HepG2 (cell line): ENCODE measurements at regions not wholly inside any gene's neighbourhood (a gene's known extent, or its start where the extent isn't known, plus 50 kb on each side); places are given as distances from the start of the nearest gene placed in this dataset.
A peak's percentile ranks its signal among the peaks of the same experiment; 100 is the strongest.

Experiments
- BRCA1 ChIP-seq: sonication (generic); formaldehyde crosslinking; IDR thresholded peaks from 2 replicates; pipeline ENCODE4 v1.4.0; 2020; ENCODE audit warnings: missing genetic modification reagents
- CHD4 ChIP-seq: fragments of 200-600 bp; sonication (generic); IDR thresholded peaks from 2 replicates; pipeline ENCODE4 v1.7.0; 2017; ENCODE audit warnings: mild to moderate bottlenecking, low read length, borderline replicate concordance
- FOSL2 ChIP-seq: sonication (generic); formaldehyde crosslinking; IDR thresholded peaks from 2 replicates; pipeline ENCODE4 v1.4.0; 2020; ENCODE audit warnings: missing genetic modification reagents
- FOXA3 ChIP-seq: IDR thresholded peaks from 2 replicates; pipeline ENCODE4 v1.6.1; 2016; ENCODE audit warnings: missing genetic modification reagents, missing compliant biosample characterization
- GLI4 ChIP-seq: sonication (generic); formaldehyde crosslinking; IDR thresholded peaks from 2 replicates; pipeline ENCODE4 v1.5.1; 2020; ENCODE audit warnings: missing genetic modification reagents, mild to moderate bottlenecking, moderate library complexity, borderline replicate concordance
- ISL2 ChIP-seq: sonication (generic); formaldehyde crosslinking; IDR thresholded peaks from 2 replicates; pipeline ENCODE4 v1.5.0; 2020; ENCODE audit warnings: missing genetic modification reagents
- KDM2A ChIP-seq: sonication (generic); formaldehyde crosslinking; IDR thresholded peaks from 2 replicates; pipeline ENCODE4 v1.4.0; 2020; ENCODE audit warnings: low read depth, missing genetic modification reagents, borderline replicate concordance
- MED8 ChIP-seq: sonication (generic); formaldehyde crosslinking; IDR thresholded peaks from 2 replicates; pipeline ENCODE4 v1.8.1; 2023; ENCODE audit warnings: mild to moderate bottlenecking, missing genetic modification reagents; ENCODE audit not compliant: insufficient replicate concordance
- MLX ChIP-seq: IDR thresholded peaks from 2 replicates; pipeline ENCODE4 v1.6.1; 2016
- MTF1 ChIP-seq: sonication (generic); formaldehyde crosslinking; IDR thresholded peaks from 2 replicates; pipeline ENCODE4 v1.5.0; 2020; ENCODE audit warnings: missing genetic modification reagents
- NCOA1 ChIP-seq: sonication (generic); formaldehyde crosslinking; IDR thresholded peaks from 2 replicates; pipeline ENCODE4 v1.9.0; 2021; ENCODE audit warnings: missing genetic modification reagents
- NFKBIZ ChIP-seq: IDR thresholded peaks from 2 replicates; pipeline ENCODE4 v1.6.1; 2018; ENCODE audit warnings: missing genetic modification reagents, missing compliant biosample characterization
- PBX3 ChIP-seq: sonication (generic); formaldehyde crosslinking; IDR thresholded peaks from 2 replicates; pipeline ENCODE4 v1.8.1; 2023; ENCODE audit warnings: missing genetic modification reagents, inconsistent platforms, borderline replicate concordance
- PHB2 ChIP-seq: fragments of 450-650 bp; IDR thresholded peaks from 2 replicates; pipeline ENCODE4 v1.6.1; 2018; ENCODE audit not compliant: partially characterized antibody
- RARA ChIP-seq: IDR thresholded peaks from 2 replicates; pipeline ENCODE4 v1.6.1; 2016; ENCODE audit warnings: missing genetic modification reagents, missing compliant biosample characterization
- RFX3 ChIP-seq: IDR thresholded peaks from 2 replicates; pipeline ENCODE4 v1.6.1; 2016; ENCODE audit warnings: missing biosample characterization, missing genetic modification reagents
- SALL2 ChIP-seq: sonication (generic); formaldehyde crosslinking; IDR thresholded peaks from 2 replicates; pipeline ENCODE4 v1.8.1; 2023; ENCODE audit warnings: mild to moderate bottlenecking, missing genetic modification reagents, inconsistent platforms
- SOX13 ChIP-seq, 3 experiments: fragments of 450-650 bp in 1 of 3; sonication (generic) in 1 of 3; formaldehyde crosslinking in 1 of 3; IDR thresholded peaks in 2 of 3; conservative IDR thresholded peaks in 1 of 3; 2 replicates each; pipeline versions ENCODE4 v1.5.0 to v1.6.1; 2016 to 2020; ENCODE audit warnings: antibody characterized with exemption in 1 of 3, mild to moderate bottlenecking in 1 of 3, missing compliant biosample characterization in 1 of 3, missing genetic modification reagents in 1 of 3, moderate library complexity in 1 of 3
- SOX5 ChIP-seq: IDR thresholded peaks from 2 replicates; pipeline ENCODE4 v1.6.1; 2016; ENCODE audit warnings: borderline replicate concordance
- STAG1 ChIP-seq: sonication (generic); formaldehyde crosslinking; IDR thresholded peaks from 2 replicates; pipeline ENCODE4 v1.4.0; 2020; ENCODE audit warnings: missing genetic modification reagents
- TARDBP ChIP-seq: sonication (generic); formaldehyde crosslinking; IDR thresholded peaks from 2 replicates; pipeline ENCODE4 v1.8.0; 2022; ENCODE audit warnings: mild to moderate bottlenecking, missing genetic modification reagents
- TRIM24 ChIP-seq: sonication (generic); formaldehyde crosslinking; IDR thresholded peaks from 2 replicates; pipeline ENCODE4 v1.8.0; 2022; ENCODE audit warnings: mild to moderate bottlenecking, missing genetic modification reagents
- ZEB1 ChIP-seq: IDR thresholded peaks from 2 replicates; pipeline ENCODE4 v1.6.1; 2012; ENCODE audit warnings: mild to moderate bottlenecking, low read depth, inconsistent platforms; ENCODE audit not compliant: insufficient replicate concordance
- ZNF30 ChIP-seq: sonication (generic); formaldehyde crosslinking; IDR thresholded peaks from 2 replicates; pipeline ENCODE4 v1.5.0; 2020; ENCODE audit warnings: mild to moderate bottlenecking, missing genetic modification reagents
- ZNF446 ChIP-seq: sonication (generic); formaldehyde crosslinking; IDR thresholded peaks from 2 replicates; pipeline ENCODE4 v1.5.0; 2020; ENCODE audit warnings: mild to moderate bottlenecking, missing genetic modification reagents
- ZNF496 ChIP-seq: sonication (generic); formaldehyde crosslinking; IDR thresholded peaks from 2 replicates; pipeline ENCODE4 v1.8.1; 2023; ENCODE audit warnings: mild to moderate bottlenecking, moderate library complexity, missing genetic modification reagents; ENCODE audit not compliant: insufficient replicate concordance
- ZNF513 ChIP-seq: sonication (generic); formaldehyde crosslinking; conservative IDR thresholded peaks from 2 replicates; pipeline ENCODE4 v1.5.0; 2020; ENCODE audit warnings: missing genetic modification reagents
- ZSCAN5A ChIP-seq: sonication (generic); formaldehyde crosslinking; IDR thresholded peaks from 2 replicates; pipeline ENCODE4 v1.8.0; 2022; ENCODE audit warnings: mild to moderate bottlenecking, missing genetic modification reagents, borderline replicate concordance

GRCh38 chr5:109989994-109990722 is 300.4 kb downstream of the MAN2A1 start (continued):
- TF ChIP-seq BRCA1 (CRISPR knock-in tag): no peak
- no peak for TF ChIP-seq KDM2A (CRISPR knock-in tag)
- TF ChIP-seq ISL2 (CRISPR knock-in tag): peak; percentile 73; the same call in 1 of the 2 replicates
- no peak for TF ChIP-seq PBX3 (CRISPR knock-in tag)
- no peak for TF ChIP-seq ZSCAN5A
- TF ChIP-seq ZEB1: peak; percentile 96
- 0 out of 2 replicates have a peak, but pooled peaks have one; percentile 30 for TF ChIP-seq MLX (CRISPR knock-in tag)
- 0 out of 2 replicates have a peak, but pooled peaks have one; percentile 27 for TF ChIP-seq TARDBP (CRISPR knock-in tag)
- TF ChIP-seq STAG1 (CRISPR knock-in tag): peak; percentile 8; the same call in 1 of the 2 replicates
- TF ChIP-seq SOX5: peak; percentile 91
- TF ChIP-seq MTF1 (CRISPR knock-in tag): no peak
- no peak for TF ChIP-seq FOSL2 (CRISPR knock-in tag)
- TF ChIP-seq TRIM24 (CRISPR knock-in tag): no peak
- TF ChIP-seq SALL2: no peak
- no peak for TF ChIP-seq RFX3 (CRISPR knock-in tag)
- TF ChIP-seq ZNF496 (CRISPR knock-in tag): no peak
- no peak for TF ChIP-seq PHB2
- no peak for TF ChIP-seq ZNF30
- no peak for TF ChIP-seq ZNF513 (CRISPR knock-in tag)
- no peak for TF ChIP-seq MED8 (CRISPR knock-in tag)
- TF ChIP-seq NFKBIZ (CRISPR knock-in tag): no peak
- no peak for TF ChIP-seq SOX13 (IDR thresholded peaks at IDR 0.05)
- peak in 1 of 2 experiments; percentile 94; a peak in 2 of 4 replicates for TF ChIP-seq SOX13 (CRISPR knock-in tag; conservative IDR thresholded peaks at IDR 0.05 in 1 of 2, IDR thresholded peaks at IDR 0.05 in 1 of 2)
- peak; percentile 69 for TF ChIP-seq FOXA3
- no peak for TF ChIP-seq ZNF446 (CRISPR knock-in tag)
- peak; percentile 76 for TF ChIP-seq RARA (CRISPR knock-in tag)
- TF ChIP-seq GLI4 (CRISPR knock-in tag): no peak
- 0 out of 2 replicates have a peak, but pooled peaks have one; percentile 60 for TF ChIP-seq CHD4
- TF ChIP-seq NCOA1 (CRISPR knock-in tag): no peak
